Iris pigment epithelial cell (primary cell): ENCODE measurements at regions not wholly inside any gene's neighbourhood (a gene's known extent, or its start where the extent isn't known, plus 50 kb on each side); places are given as distances from the start of the nearest gene placed in this dataset.

Source experiments
- DNase-seq: peaks from one replicate; pipeline ENCODE4 v3.0.0-alpha.2; 2011; ENCODE audit warnings: low read depth

DNA sequence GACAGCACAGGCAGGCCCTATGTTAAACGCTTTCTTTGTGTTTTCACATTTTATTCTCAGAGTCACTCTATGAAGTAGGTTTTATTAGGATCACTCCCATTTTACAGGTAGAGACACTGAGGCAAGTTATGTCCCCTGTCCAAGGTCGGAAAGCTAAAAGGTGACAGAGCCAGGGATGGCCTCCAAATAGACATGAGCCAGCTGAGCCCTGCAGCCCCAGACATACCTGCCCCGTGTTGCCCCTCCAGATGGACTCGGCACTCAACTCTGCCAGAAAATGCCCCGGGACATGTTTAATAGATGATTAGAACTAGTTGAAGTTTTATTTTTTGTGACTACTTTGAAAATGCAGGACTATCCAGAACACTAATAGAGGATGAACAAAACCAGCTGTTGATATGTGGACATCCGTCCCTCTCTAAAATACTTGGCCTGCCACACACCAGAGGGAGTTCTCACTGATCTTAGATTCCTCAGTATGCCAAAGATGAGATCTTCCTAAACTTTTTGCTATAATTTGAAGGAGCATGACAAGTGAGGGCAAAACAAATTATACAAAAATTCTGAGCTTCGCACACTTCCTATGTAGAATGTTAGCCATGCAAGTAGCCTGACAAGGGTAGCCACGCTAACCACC, 258.6 kb upstream of the ADAMTS16 start:
- no peak for DNase-seq

- DNase-seq, result no peak
These were observed 257.9 kb upstream of the ADAMTS16 start for GRCh38 chr5:4882186-4882585.

DNA sequence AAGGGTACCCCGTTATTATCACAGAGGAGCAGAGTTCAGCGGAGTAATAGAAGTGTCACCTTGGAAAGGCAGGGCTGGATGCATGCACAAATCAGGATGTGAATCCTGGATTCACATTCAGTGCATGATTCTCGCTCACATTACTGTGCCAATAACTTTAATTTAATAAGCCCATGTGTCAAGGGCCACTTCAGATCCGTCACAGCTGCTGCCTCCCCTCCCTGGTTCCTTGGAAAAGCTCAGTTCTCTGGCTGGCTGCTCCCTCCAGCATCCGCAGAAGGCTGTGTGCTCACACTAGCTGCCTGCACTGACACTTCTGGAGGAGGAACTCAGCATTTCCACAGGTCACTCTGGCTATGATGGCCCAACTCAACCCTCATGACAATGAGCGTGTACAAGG, 256.8 kb upstream of the ADAMTS16 start:
- DNase-seq, result no peak

- DNase-seq, result no peak
These were observed 246.9 kb upstream of the ADAMTS16 start for GRCh38 chr5:4893063-4893744.

- DNase-seq, result no peak
These were observed 243.8 kb upstream of the ADAMTS16 start for GRCh38 chr5:4896328-4896727.

DNA sequence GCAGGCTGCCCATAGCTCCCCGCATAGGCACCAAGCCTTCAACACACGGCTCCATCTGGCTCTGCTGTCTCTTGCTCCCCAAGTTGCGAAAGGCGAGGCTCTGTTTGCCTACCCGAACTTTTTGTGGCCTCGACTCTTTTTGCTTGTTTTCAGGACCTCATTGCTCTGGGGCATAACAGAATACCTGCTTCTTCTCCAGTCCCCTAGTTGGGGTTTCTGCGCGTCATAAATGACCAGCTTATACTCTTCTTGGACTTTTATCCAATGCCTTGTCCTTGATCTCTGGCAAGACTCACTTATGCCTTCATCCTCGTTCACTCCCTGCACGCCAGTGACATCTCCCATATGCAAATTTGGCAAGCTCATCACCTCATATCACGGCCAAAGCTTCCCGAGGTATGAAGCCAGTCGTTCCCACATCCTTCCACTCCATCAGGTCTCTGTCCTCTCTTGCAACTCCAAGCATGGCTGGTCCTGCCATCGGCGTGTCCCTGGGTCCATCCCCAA, 238.8 kb upstream of the ADAMTS16 start:
- DNase-seq, result no peak

- DNase-seq, result no peak
These were observed 238.2 kb upstream of the ADAMTS16 start for GRCh38 chr5:4901924-4902323.

- no peak for DNase-seq
These were observed 234.2 kb upstream of the ADAMTS16 start for GRCh38 chr5:4905674-4906520.

DNA sequence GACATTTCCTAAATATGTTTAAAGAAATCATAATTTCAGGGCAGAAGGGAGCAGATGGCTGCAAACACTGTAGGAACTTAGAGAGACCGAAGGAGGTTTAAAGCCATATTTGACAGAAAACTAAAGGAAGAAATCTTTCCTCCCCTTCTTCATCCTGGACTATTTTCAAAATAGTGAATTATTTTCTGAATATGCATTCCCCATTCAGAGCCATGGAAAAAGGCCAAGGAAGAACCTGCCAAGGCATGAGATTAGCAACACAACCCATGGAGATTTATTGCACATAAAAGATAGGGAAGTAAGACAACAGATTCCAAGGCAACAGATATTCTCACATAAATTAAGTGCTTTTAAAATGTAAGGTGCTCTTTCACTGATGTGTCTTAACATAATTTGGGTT, 233.3 kb upstream of the ADAMTS16 start:
- DNase-seq, result no peak

- DNase-seq, result no peak
These were observed 232.6 kb upstream of the ADAMTS16 start for GRCh38 chr5:4907571-4907970.

GRCh38 chr5:4909086-4909485, 231.0 kb upstream of the ADAMTS16 start:
- no peak for DNase-seq

- no peak for DNase-seq
These were observed 228.3 kb upstream of the ADAMTS16 start for GRCh38 chr5:4911646-4912403.

- no peak for DNase-seq
These were observed 218.2 kb upstream of the ADAMTS16 start for GRCh38 chr5:4921929-4922328.

DNA sequence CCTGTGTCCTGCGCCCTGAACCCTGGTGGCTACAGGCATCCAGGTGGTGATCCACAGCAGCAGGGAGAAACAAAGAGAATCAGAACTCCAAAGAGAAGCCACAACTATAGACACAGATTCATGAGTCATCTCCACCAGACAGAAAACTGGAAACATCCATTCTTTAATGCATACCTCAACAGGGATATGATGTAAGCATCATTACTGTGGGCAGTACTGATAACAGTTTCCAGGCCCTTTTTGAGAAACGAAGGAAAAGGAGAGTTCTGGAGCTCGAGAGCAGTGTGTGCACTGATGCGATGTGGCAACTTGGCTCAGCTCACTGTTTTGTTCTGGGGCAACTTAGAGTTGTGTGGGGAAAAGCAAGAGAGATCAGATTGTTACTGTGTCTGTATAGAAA, 215.6 kb upstream of the ADAMTS16 start:
- peak; percentile 1 for DNase-seq

DNA sequence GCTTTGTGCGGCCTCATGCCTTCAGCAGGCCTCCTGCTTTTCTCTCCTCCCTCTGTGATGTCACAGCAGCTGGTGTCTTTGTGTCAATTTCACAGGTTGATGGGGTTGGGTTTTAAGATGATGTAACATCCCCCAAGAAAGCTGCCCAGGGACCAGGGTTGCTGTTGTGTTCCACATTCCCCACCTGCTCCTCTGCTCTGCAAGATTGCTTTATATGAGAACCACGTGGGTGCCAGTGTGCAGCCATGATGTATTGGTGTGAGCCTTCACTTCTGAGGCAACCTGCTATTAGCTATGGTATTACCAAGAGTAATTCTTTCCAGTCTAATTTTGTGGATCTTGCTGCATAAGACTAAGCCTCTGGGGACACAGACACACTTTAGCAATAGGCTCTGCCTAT, 213.0 kb upstream of the ADAMTS16 start:
- no peak for DNase-seq

GRCh38 chr5:4928409-4928808, 211.7 kb upstream of the ADAMTS16 start:
- no peak for DNase-seq

DNA sequence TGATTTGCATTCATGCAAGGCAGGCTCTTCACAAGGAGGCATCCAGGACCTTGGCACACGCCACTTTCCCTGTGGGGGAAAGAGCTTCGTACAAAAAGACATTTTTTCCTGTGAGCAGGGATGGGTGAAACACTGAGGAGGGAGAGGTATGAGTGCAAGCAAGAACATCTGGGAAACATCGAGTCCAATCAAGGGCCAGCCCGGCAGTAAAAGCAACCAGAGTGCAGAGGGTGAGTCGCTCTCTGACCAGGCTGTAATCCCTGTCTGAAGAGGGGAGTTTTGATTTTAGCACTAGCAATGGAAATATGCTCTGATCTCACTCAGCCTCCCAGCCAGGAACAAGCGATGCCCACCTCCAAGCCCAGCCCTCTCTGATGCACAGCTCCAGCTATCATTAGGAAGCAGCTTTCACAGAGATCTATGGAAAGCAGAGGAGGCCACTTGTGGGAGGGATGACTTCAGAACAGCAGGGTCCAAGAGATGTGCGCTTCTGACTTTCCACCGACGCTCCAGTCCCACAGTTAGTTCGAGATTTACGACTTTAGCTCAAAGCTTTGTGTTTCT, 211.0 kb upstream of the ADAMTS16 start:
- DNase-seq, result no peak

- DNase-seq, result no peak
These were observed 200.9 kb upstream of the ADAMTS16 start for GRCh38 chr5:4939042-4939781.

- DNase-seq, result no peak
These were observed 199.0 kb upstream of the ADAMTS16 start for GRCh38 chr5:4941161-4941560.

DNA sequence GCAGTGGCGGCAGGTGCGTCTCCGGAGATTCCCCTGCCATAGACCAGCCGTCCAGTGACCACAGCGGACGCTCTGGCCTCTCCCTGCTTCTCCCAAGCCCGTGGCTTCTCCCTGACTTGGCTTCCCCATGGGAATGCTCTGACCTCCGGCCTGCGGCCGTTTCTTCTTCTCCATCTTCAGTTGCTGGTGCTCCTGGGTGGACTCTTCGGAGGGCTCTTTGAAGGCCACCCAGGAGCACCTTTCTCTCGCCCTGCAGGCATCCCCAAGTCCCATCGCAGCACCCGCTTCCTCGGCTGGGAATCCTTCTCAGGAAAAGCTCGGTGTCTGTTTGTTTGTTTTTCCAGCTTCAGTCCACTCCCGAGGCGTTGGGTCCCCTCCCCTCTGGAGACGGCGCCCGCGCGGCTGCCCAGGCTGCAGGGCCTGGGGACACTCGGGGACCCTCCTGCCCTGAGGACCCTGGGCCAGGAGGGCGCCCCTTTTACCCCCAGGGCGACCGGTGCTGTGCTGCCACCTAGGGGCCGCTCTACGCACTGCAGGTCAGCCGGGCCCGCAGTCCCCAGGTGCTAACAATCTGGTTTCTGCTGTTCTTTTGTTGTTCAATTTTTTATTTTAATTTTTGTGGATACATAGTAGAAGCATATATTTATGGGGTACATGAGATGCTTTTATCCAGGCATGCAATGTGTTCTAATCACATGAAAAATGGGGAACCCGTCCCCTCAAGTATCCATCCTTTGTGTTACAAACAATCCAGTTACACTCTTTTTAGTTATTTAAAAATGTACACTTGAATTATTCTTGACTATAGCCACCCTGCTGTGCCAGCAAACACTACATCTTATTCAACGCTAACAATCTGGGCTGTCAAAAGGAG, 197.9 kb upstream of the ADAMTS16 start:
- no peak for DNase-seq
